GM12891 (cell line): ENCODE measurements at regions not wholly inside any gene's neighbourhood (a gene's known extent, or its start where the extent isn't known, plus 50 kb on each side); places are given as distances from the start of the nearest gene placed in this dataset.
"Not testable (repeated sequence)": the region's sequence is repeated elsewhere in the genome, so short reads cannot be mapped to it uniquely, and the experiment has no call there.

ENCODE experiments used
- DNase-seq: peaks from one replicate; pipeline ENCODE4 v3.0.0; 2011; ENCODE audit warnings: low spot score; ENCODE audit not compliant: insufficient read length
- FAIRE-seq: peaks from 2 replicates; lab custom pipeline; 2011; peaks lifted over from hg19 to GRCh38; lab: Jason Lieb, UNC
- PAX5 ChIP-seq: IDR thresholded peaks from 2 replicates; pipeline ENCODE4 v1.6.1; 2011; ENCODE audit warnings: low read length, moderate library complexity, mild to moderate bottlenecking; ENCODE audit not compliant: insufficient read depth, severe bottlenecking
- POLR2A ChIP-seq: IDR thresholded peaks from 2 replicates; pipeline ENCODE4 v1.6.1; 2011; ENCODE audit warnings: low read depth, low read length, control low read depth
- POLR2AphosphoS5 ChIP-seq: IDR thresholded peaks from 2 replicates; pipeline ENCODE4 v1.6.1; 2011; ENCODE audit warnings: low read depth, low read length, control low read depth
- POU2F2 ChIP-seq: IDR thresholded peaks from 2 replicates; pipeline ENCODE4 v1.6.1; 2011; ENCODE audit warnings: low read depth, mild to moderate bottlenecking, control low read depth, low read length, moderate library complexity
- SPI1 ChIP-seq: IDR thresholded peaks from 2 replicates; pipeline ENCODE4 v1.6.1; 2011; ENCODE audit warnings: low read depth, low read length, control low read depth
- TAF1 ChIP-seq: IDR thresholded peaks from 2 replicates; pipeline ENCODE4 v1.6.1; 2011; ENCODE audit warnings: low read depth, low read length, control low read depth

DNA sequence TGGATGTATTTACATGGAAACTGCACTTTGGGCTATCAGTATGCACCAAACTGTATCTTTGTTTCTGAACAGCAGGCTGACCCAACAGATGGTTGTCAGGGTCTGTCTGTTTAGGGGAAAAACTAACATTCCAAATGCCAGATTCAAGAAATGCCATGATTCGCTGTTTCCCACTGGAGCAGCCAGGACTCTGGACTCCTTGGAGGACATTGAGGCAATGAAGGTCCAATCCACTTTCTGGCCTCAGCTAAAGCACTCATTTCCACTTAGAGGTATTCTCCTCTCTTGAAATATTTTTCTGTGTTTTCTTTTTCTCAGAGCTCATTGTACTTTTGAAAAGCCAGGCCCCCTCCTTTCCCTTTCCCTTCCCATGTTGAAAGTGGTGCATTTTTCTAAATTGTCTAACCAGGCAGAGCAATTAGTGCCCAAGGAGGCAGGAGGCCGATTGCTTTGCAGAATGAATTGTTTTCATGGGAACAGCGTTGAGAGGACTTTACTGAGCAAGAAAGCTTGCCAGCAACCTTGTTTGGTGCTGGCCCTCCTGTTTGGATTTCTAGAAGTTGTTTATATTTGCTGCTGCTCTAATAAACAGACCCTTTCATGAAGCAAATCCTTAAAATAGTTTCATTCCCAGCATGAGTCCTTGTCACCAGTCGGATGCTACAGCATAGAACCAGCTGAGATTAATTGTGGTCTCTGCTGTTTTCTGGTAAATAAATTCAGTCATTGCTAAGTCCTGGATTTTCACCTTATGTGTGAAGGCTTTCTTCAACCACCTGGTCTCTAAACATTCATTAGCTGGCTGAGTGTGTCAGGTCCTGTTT, 132.8 kb upstream of the TAF11L2 start:
- FAIRE-seq (no peak), DNase-seq (no peak)
- TF ChIP-seq PAX5 = no peak
- no peak for TF ChIP-seq TAF1
- no peak for TF ChIP-seq SPI1

GRCh38 chr5:17365811-17366138, 132.3 kb upstream of the TAF11L2 start:
- TF ChIP-seq POU2F2 (no peak), TAF1 (no peak), PAX5 (no peak), POLR2A (no peak), SPI1 (no peak), POLR2AphosphoS5 (no peak)
- FAIRE-seq = no peak
- DNase-seq = no peak

GRCh38 chr5:17367256-17367840, 130.7 kb upstream of the TAF11L2 start:
- TF ChIP-seq POU2F2 (no peak), POLR2A (no peak), TAF1 (no peak), PAX5 (no peak), POLR2AphosphoS5 (no peak), SPI1 (no peak)
- DNase-seq = no peak
- no peak for FAIRE-seq

- no peak for TF ChIP-seq TAF1
- TF ChIP-seq POLR2A = no peak
- TF ChIP-seq POU2F2 = no peak
- TF ChIP-seq SPI1 = no peak
- TF ChIP-seq PAX5 = no peak
- no peak for TF ChIP-seq POLR2AphosphoS5
- FAIRE-seq (no peak), DNase-seq (no peak)
These were observed 127.4 kb upstream of the TAF11L2 start for GRCh38 chr5:17370651-17371050.

DNA sequence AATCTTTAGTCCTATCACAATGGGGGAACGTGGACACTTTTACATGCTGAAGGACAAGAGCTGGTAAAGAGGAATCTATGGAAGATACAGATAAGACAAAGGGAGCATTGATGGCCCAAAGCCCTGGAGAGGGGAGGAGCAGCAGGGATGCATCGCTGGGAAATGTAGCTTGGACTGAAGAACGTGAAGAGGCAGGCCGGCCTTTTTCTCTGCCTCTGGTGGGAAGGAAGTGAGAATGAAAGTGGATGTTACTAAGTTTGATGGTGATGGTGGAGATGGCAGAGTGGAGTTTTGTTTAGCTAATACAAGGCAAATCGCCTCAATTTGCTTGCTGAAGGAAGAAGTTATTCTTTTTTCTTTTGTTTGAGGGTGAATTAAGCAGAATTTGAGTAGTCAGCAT, 124.6 kb upstream of the TAF11L2 start:
- no peak for TF ChIP-seq POU2F2
- peak; percentile 74 for TF ChIP-seq SPI1
- DNase-seq (no peak), FAIRE-seq (no peak)

- DNase-seq (no peak), FAIRE-seq (no peak)
- TF ChIP-seq SPI1 (no peak), POLR2A (no peak), PAX5 (no peak), POU2F2 (no peak), POLR2AphosphoS5 (no peak), TAF1 (no peak)
These were observed 124.0 kb upstream of the TAF11L2 start for GRCh38 chr5:17373814-17374556.

GRCh38 chr5:17374973-17375742, 122.9 kb upstream of the TAF11L2 start:
- no peak for TF ChIP-seq SPI1

DNA sequence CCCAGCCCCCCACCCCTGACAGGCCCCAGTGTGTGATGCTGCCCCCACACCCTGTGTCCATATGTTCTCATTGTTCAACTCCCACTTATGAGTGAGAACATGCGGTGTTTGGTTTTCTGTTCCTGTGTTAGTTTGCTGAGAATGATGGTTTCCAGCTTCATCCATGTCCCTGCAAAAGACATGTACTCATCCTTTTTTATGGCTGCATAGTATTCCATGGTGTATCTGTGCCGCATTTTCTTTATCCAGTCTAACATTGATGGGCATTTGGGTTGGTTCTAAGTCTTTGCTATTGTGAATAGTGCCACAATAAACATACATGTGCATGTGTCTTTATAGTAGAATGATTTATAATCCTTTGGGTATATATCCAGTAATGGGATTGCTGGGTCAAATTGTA, 122.1 kb upstream of the TAF11L2 start:
- not testable (repeated sequence) for FAIRE-seq

More at GRCh38 chr5:17374973-17375742, 122.9 kb upstream of the TAF11L2 start:
- FAIRE-seq (no peak), DNase-seq (no peak)

GRCh38 chr5:17378346-17378997, 119.6 kb upstream of the TAF11L2 start:
- DNase-seq = no peak
- TF ChIP-seq TAF1 = no peak
- TF ChIP-seq POLR2A = no peak
- TF ChIP-seq POU2F2 = no peak
- TF ChIP-seq PAX5 = no peak
- no peak for TF ChIP-seq POLR2AphosphoS5
- TF ChIP-seq SPI1 = no peak
- FAIRE-seq = no peak

More for the DNA sequence above, 122.1 kb upstream of the TAF11L2 start:
- not testable (repeated sequence) for DNase-seq
